GM23338 (cell line): ENCODE measurements at regions not wholly inside any gene's neighbourhood (a gene's known extent, or its start where the extent isn't known, plus 50 kb on each side); places are given as distances from the start of the nearest gene placed in this dataset.

Experiments used
- ATAC-seq: fragments of 200-7000 bp; cut with Tn5 transposase; 3 replicates; pipeline ENCODE4 v1.9.1; 2020
- DNase-seq: peaks from one replicate; pipeline ENCODE4 v3.0.0-alpha.2; 2015; ENCODE audit warnings: low spot score
- H2AFZ ChIP-seq: fragments of 200-600 bp; sonication (generic); 2 replicates; pipeline ENCODE4 v1.8.0; 2016; ENCODE audit warnings: antibody characterized with exemption, mild to moderate bottlenecking, moderate library complexity
- H3F3A ChIP-seq: fragments of 200-600 bp; sonication (generic); replicated peaks from 2 replicates; pipeline ENCODE4 v1.8.0; 2017; ENCODE audit warnings: antibody characterized with exemption, mixed run types, low read depth
- H3K27ac ChIP-seq: fragments of 200-600 bp; sonication (generic); 2 replicates; pipeline ENCODE4 v1.6.1; 2016; ENCODE audit warnings: low read depth
- H3K27me3 ChIP-seq: fragments of 200-600 bp; sonication (generic); 2 replicates; pipeline ENCODE4 v1.8.0; 2016; ENCODE audit warnings: mild to moderate bottlenecking, mixed run types, moderate library complexity; ENCODE audit not compliant: insufficient read depth
- H3K36me3 ChIP-seq: fragments of 200-600 bp; sonication (generic); 2 replicates; pipeline ENCODE4 v1.8.0; 2016; ENCODE audit warnings: mild to moderate bottlenecking; ENCODE audit not compliant: insufficient read depth
- H3K4me1 ChIP-seq: fragments of 200-600 bp; sonication (generic); 2 replicates; pipeline ENCODE4 v1.8.0; 2016; ENCODE audit warnings: mild to moderate bottlenecking, moderate library complexity; ENCODE audit not compliant: insufficient read depth
- H3K4me2 ChIP-seq: fragments of 200-600 bp; sonication (generic); 2 replicates; pipeline ENCODE4 v1.7.1; 2017; ENCODE audit warnings: mixed run types
- H3K4me3 ChIP-seq: fragments of 200-600 bp; sonication (generic); 2 replicates; pipeline ENCODE4 v1.6.1; 2016; ENCODE audit warnings: mixed run types
- H3K79me2 ChIP-seq: fragments of 200-600 bp; sonication (generic); replicated peaks from 2 replicates; pipeline ENCODE4 v1.8.0; 2017; ENCODE audit warnings: mild to moderate bottlenecking; ENCODE audit not compliant: insufficient read depth
- H3K9me2 ChIP-seq: fragments of 200-600 bp; sonication (generic); 2 replicates; pipeline ENCODE4 v1.8.0; 2017; ENCODE audit not compliant: insufficient read depth
- H4K20me1 ChIP-seq: fragments of 200-600 bp; sonication (generic); replicated peaks from 2 replicates; pipeline ENCODE4 v1.8.0; 2017; ENCODE audit warnings: mild to moderate bottlenecking; ENCODE audit not compliant: insufficient read depth
- H3K27ac Mint-ChIP-seq: 2 replicates; pipeline ENCODE4 v1.8.0; 2020; ENCODE audit warnings: inconsistent platforms, mild to moderate bottlenecking, moderate library complexity, mixed read lengths
- H3K27me3 Mint-ChIP-seq: 3 replicates; pipeline ENCODE4 v1.8.0; 2022; ENCODE audit warnings: low read depth, mild to moderate bottlenecking, moderate library complexity, mixed read lengths, inconsistent platforms; ENCODE audit not compliant: insufficient read depth, poor library complexity
- H3K36me3 Mint-ChIP-seq: 3 replicates; pipeline ENCODE4 v1.8.0; 2021; ENCODE audit warnings: low read depth, mild to moderate bottlenecking, inconsistent platforms, moderate library complexity, mixed read lengths
- H3K4me1 Mint-ChIP-seq: 3 replicates; pipeline ENCODE4 v1.8.0; 2020; ENCODE audit warnings: mild to moderate bottlenecking, inconsistent platforms, mixed read lengths
- H3K4me3 Mint-ChIP-seq: 3 replicates; pipeline ENCODE4 v1.8.0; 2021; ENCODE audit warnings: moderate library complexity, mild to moderate bottlenecking, inconsistent platforms, mixed read lengths
- H3K9me3 Mint-ChIP-seq: 3 replicates; pipeline ENCODE4 v1.8.0; 2020; ENCODE audit warnings: moderate library complexity, mild to moderate bottlenecking, inconsistent platforms, mixed read lengths
- CREB1 ChIP-seq: fragments of 250-450 bp; sonication (Bioruptor Pico); IDR thresholded peaks from 2 replicates; pipeline ENCODE4 v1.5.0; 2020; ENCODE audit warnings: low read depth, mild to moderate bottlenecking, moderate library complexity
- CTCF ChIP-seq, 2 experiments: fragments of 200-600 bp in 1 of 2; sonication (generic) in 1 of 2; conservative IDR thresholded peaks; 2 replicates each; pipeline versions ENCODE4 v1.5.1 to v1.6.1; 2016 to 2017; ENCODE audit warnings: antibody characterized with exemption in 2 of 2, low read depth in 2 of 2, mild to moderate bottlenecking in 2 of 2, moderate library complexity in 1 of 2
- ETS1 ChIP-seq: IDR thresholded peaks from 2 replicates; pipeline ENCODE4 v1.6.1; 2016; ENCODE audit warnings: antibody characterized with exemption
- EZH2 ChIP-seq: fragments of 200-600 bp; sonication (generic); IDR thresholded peaks from one replicate; pipeline ENCODE4 v1.8.0; 2017; ENCODE audit warnings: antibody characterized with exemption, mild to moderate bottlenecking, low read depth; ENCODE audit not compliant: unreplicated experiment
- EZH2phosphoT487 ChIP-seq: fragments of 200-600 bp; sonication (generic); IDR thresholded peaks from one replicate; pipeline ENCODE4 v1.8.1; 2018; ENCODE audit warnings: antibody characterized with exemption; ENCODE audit not compliant: unreplicated experiment
- JUNB ChIP-seq: IDR thresholded peaks from one replicate; pipeline ENCODE4 v1.6.1; 2016; ENCODE audit warnings: antibody characterized with exemption; ENCODE audit not compliant: unreplicated experiment
- REST ChIP-seq: IDR thresholded peaks from one replicate; pipeline ENCODE4 v1.6.1; 2018; ENCODE audit warnings: antibody characterized with exemption; ENCODE audit not compliant: unreplicated experiment
- STAT1 ChIP-seq: IDR thresholded peaks from one replicate; pipeline ENCODE4 v1.6.1; 2016; ENCODE audit warnings: antibody characterized with exemption; ENCODE audit not compliant: unreplicated experiment
- ZNF114 ChIP-seq: fragments of 250-450 bp; sonication (Bioruptor Pico); IDR thresholded peaks from 2 replicates; pipeline ENCODE4 v1.5.0; 2020; ENCODE audit warnings: mild to moderate bottlenecking, moderate library complexity
- ZNF331 ChIP-seq: fragments of 250-450 bp; sonication (Bioruptor Pico); IDR thresholded peaks from 2 replicates; pipeline ENCODE4 v1.5.0; 2020; ENCODE audit warnings: low read depth, mild to moderate bottlenecking, moderate library complexity
- ZNF462 ChIP-seq: fragments of 250-450 bp; sonication (Bioruptor Pico); IDR thresholded peaks from 2 replicates; pipeline ENCODE4 v1.5.0; 2020; ENCODE audit warnings: mild to moderate bottlenecking, moderate library complexity

- TF ChIP-seq ZNF462 (CRISPR knock-in tag) (no peak), CREB1 (CRISPR knock-in tag) (no peak), STAT1 (no peak), ZNF114 (CRISPR knock-in tag) (no peak)
Observed at GRCh38 chr13:67772807-67773453, 542.8 kb upstream of the PCDH9 start (continued).

GRCh38 chr13:67771106-67771505, 541.0 kb upstream of the PCDH9 start:
- no peak overlapping the region for H2AFZ ChIP-seq
- TF ChIP-seq CREB1 (CRISPR knock-in tag), result no peak
- no peak for TF ChIP-seq EZH2phosphoT487
- no peak for TF ChIP-seq ETS1
- no peak for TF ChIP-seq REST
- no peak for TF ChIP-seq ZNF331 (CRISPR knock-in tag)
- no peak for TF ChIP-seq CTCF (conservative IDR thresholded peaks at IDR 0.05; ENCODE audit: low read depth in 2 of 2)
- no peak for TF ChIP-seq EZH2
- no peak for TF ChIP-seq JUNB
- no peak for TF ChIP-seq ZNF114 (CRISPR knock-in tag)

More at GRCh38 chr13:67771106-67771505, 541.0 kb upstream of the PCDH9 start:
- H3K4me1 Mint-ChIP-seq, result no peaks in the 10 kb centered on the region
- Histone ChIP-seq H4K20me1 (no peaks in the 10 kb centered on the region), H3K79me2 (no peaks in the 10 kb centered on the region), H3K9me2 (no peaks in the 10 kb centered on the region), H3F3A (no peaks in the 10 kb centered on the region), H3K27me3 (no peaks in the 10 kb centered on the region), H3K27ac (no peak overlapping the region), H3K36me3 (no peaks in the 10 kb centered on the region), H3K4me2 (no peak overlapping the region), H3K4me1 (no peaks in the 10 kb centered on the region), H3K4me3 (no peak overlapping the region)
- peaks cover 7% of the 10 kb centered on the region; the same call in 2 of the 3 replicates for H3K36me3 Mint-ChIP-seq
- no peak overlapping the region for H3K4me3 Mint-ChIP-seq
- H3K9me3 Mint-ChIP-seq, result peaks cover 22% of the 10 kb centered on the region
- H3K27ac Mint-ChIP-seq, result no peak overlapping the region
- no peaks in the 10 kb centered on the region for H3K27me3 Mint-ChIP-seq
- no peak for ATAC-seq
- no peak for DNase-seq
